ENCODE measurements at regions not wholly inside any gene's neighbourhood (a gene's known extent, or its start where the extent isn't known, plus 50 kb on each side); places are given as distances from the start of the nearest gene placed in this dataset.
"Not testable (repeated sequence)": the region's sequence is repeated elsewhere in the genome, so short reads cannot be mapped to it uniquely, and the experiment has no call there.

DNA sequence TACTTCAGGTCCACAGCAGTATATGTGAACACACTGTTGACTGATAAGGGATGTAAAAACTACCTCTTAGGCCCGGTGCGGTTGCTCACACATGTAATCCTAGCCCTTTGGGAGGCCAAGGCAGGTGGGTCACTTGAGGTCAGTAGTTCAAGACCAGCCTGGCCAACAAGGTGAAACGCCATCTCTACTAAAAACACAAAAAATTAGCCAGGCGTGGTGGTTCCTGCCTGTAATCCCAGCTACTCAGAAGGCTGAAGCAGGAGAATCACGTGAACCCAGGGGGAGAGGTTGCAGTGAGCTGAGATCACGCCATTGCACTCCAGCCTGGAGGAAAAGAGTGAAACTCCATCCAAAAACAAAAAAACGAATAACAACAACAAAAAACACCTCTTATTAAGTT lies 194.6 kb upstream of the KCNMB2 start:
- Histone ChIP-seq H3K27me3 (no peaks in the 10 kb centered on the region), H3K4me1 (peaks cover 8 to 26% (median 14%) of the 10 kb centered on the region in 4 donors), H3K27ac (replicated peaks in 1 of 4) (no peak overlapping the region), H3K36me3 (no peaks in the 10 kb centered on the region), H3K9me3 (no peaks in the 10 kb centered on the region), H3K4me3 (no peak overlapping the region)
- intact Hi-C loops (cut with DNase I): no loop called here
- no peak for DNase-seq (ENCODE audit: extremely low spot score)
- no peak for TF ChIP-seq POLR2AphosphoS5 (IDR thresholded peaks at IDR 0.05)
- TF ChIP-seq, protein P1, sequence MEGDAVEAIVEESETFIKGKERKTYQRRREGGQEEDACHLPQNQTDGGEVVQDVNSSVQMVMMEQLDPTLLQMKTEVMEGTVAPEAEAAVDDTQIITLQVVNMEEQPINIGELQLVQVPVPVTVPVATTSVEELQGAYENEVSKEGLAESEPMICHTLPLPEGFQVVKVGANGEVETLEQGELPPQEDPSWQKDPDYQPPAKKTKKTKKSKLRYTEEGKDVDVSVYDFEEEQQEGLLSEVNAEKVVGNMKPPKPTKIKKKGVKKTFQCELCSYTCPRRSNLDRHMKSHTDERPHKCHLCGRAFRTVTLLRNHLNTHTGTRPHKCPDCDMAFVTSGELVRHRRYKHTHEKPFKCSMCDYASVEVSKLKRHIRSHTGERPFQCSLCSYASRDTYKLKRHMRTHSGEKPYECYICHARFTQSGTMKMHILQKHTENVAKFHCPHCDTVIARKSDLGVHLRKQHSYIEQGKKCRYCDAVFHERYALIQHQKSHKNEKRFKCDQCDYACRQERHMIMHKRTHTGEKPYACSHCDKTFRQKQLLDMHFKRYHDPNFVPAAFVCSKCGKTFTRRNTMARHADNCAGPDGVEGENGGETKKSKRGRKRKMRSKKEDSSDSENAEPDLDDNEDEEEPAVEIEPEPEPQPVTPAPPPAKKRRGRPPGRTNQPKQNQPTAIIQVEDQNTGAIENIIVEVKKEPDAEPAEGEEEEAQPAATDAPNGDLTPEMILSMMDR (IDR thresholded peaks at IDR 0.05): no peak
- no peak for TF ChIP-seq POLR2A (IDR thresholded peaks at IDR 0.05; ENCODE audit: low read depth)
- no peak for TF ChIP-seq EP300 (IDR thresholded peaks at IDR 0.05)
- WGBS: 96% methylated on average over 7 of the region's 7 CpGs

DNA sequence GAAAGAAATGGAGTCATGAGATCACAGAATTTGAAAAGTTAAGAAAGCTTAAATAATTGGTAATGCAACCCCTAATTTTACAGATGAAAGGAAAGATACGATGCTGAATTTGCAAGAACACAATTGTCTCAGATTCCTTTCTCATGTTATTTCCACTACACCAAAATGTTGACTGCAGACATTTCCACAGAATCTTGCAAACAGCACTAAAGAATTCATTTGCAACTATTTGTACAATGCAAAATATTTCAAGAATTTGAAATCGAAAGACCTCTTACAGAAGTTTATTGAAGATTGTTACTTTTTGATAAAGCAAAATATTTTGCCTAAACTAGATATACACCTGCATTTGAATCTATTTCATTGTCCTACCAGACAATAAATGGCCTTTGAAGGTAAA lies 194.1 kb upstream of the KCNMB2 start:
- Histone ChIP-seq H3K27ac (replicated peaks in 1 of 4) (no peak overlapping the region), H3K9me3 (no peaks in the 10 kb centered on the region), H3K27me3 (no peaks in the 10 kb centered on the region), H3K36me3 (no peaks in the 10 kb centered on the region), H3K4me1 (peaks cover 8 to 26% (median 14%) of the 10 kb centered on the region in 4 donors), H3K4me3 (no peak overlapping the region)
- WGBS: 76% methylated on average over 2 of the region's 2 CpGs
- intact Hi-C loops (cut with DNase I): no loop called here
- TF ChIP-seq EP300 (IDR thresholded peaks at IDR 0.05): no peak
- TF ChIP-seq, protein P1 (IDR thresholded peaks at IDR 0.05): no peak
- TF ChIP-seq POLR2A (IDR thresholded peaks at IDR 0.05; ENCODE audit: low read depth): no peak
- TF ChIP-seq POLR2AphosphoS5 (IDR thresholded peaks at IDR 0.05): no peak
- DNase-seq (ENCODE audit: extremely low spot score): no peak

DNA sequence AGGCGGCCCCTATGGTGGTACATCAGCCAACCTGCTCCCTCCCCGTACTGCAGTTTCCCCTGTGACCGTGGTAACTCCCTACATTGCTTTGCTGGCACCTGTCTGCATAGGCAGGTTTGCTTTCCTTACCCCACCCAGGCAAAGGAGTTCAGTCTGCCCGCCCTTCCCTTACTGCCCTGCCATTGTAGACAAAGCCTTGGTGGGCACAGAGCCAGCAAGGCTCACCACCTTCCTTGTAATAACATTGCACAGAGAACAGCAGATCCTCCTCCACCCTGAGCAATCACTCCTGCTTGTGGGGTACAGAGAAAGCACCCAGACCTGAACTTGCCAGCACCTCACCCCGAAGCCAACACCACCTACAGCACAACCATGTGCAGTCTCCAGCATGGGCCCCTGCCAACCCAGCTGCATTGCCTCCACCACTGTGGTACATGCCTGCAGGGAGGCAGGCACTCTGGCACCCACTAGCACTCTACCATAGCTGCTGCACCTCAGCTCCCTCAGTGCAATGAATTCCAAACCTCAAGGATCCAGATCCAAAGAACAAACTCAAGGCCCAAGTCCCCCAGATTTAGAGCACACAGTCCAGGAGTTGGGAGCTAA lies 192.7 kb upstream of the KCNMB2 start:
- no peaks in the 10 kb centered on the region for H3K36me3 ChIP-seq
- no peak overlapping the region for H3K4me3 ChIP-seq
- DNase-seq (ENCODE audit: extremely low spot score): no peak
- TF ChIP-seq POLR2A (IDR thresholded peaks at IDR 0.05; ENCODE audit: low read depth): no peak
- TF ChIP-seq EP300 (IDR thresholded peaks at IDR 0.05): no peak
- TF ChIP-seq POLR2AphosphoS5 (IDR thresholded peaks at IDR 0.05): no peak
- TF ChIP-seq, protein P1 (IDR thresholded peaks at IDR 0.05): no peak
- H3K9me3 ChIP-seq: no peaks in the 10 kb centered on the region
- WGBS: 93% methylated on average over 2 of the region's 5 CpGs
- H3K4me1 ChIP-seq: peaks cover 8 to 26% (median 14%) of the 10 kb centered on the region in 4 donors
- H3K27me3 ChIP-seq: no peaks in the 10 kb centered on the region
- intact Hi-C loops (cut with DNase I): no loop called here
- H3K27ac ChIP-seq (replicated peaks in 1 of 4): no peak overlapping the region

DNA sequence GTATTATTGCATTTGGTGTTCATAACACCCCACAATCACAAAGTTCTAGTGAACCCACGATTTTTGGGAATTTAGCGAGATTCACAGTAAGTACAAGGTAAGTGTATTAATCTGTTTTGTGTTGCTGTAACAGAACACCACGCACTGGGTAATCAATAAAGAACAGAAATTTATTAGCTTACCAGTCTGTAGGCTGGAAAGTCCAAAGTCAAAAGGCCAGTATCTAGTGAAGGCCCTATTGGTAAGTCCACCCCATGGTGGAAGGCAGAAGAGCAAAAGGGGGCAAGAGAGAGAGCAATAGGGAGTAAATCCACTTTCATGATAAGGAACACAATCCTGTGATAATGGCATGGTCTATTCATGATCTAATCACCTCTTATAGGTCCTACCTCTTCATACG lies 190.3 kb upstream of the KCNMB2 start:
- H3K4me3 ChIP-seq: no peak overlapping the region
- DNase-seq (ENCODE audit: extremely low spot score): no peak
- no peaks in the 10 kb centered on the region for H3K27me3 ChIP-seq
- peaks cover 8 to 24% (median 14%) of the 10 kb centered on the region in 4 donors for H3K4me1 ChIP-seq
- intact Hi-C loops (cut with DNase I): no loop called here
- H3K9me3 ChIP-seq: no peaks in the 10 kb centered on the region
- no peak for TF ChIP-seq POLR2AphosphoS5 (IDR thresholded peaks at IDR 0.05)
- TF ChIP-seq, protein P1 (IDR thresholded peaks at IDR 0.05): no peak
- no peak for TF ChIP-seq EP300 (IDR thresholded peaks at IDR 0.05)
- TF ChIP-seq POLR2A (IDR thresholded peaks at IDR 0.05; ENCODE audit: low read depth): no peak
- H3K36me3 ChIP-seq: no peaks in the 10 kb centered on the region
- no peak overlapping the region for H3K27ac ChIP-seq (replicated peaks in 1 of 4)
- WGBS: 98% methylated on average over 4 of the region's 4 CpGs

DNA sequence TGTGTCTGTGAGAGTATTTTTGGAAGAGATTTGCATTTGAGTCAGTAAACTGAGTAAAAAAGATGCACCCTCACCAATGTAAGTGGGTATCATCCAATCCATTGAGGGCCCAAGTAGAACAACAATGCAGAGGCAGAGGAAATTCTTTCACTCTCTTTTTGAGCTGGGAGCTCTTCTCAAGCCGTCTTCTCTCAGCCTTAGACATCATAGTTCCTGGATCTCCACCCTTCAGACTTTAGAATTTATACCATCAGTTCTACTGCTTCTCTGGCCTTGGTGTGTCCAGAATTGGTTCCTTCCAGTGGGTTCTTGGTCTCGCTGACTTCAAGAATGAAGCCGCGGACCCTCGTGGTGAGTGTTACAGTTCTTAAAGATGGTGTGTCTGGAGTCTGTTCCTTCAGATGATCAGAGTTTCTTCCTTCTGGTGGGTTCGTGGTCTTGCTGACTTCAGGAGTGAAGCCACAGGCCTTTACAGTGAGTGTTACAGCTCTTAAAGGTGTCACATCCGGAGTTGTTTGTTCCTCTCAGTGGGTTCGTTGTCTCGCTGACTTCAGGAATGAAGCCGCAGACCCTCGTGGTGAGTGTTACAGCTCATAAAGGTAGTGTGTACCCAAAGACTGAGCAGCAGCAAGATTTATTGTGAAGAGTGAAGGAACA lies 187.5 kb upstream of the KCNMB2 start:
- intact Hi-C loops (cut with DNase I); H3K9me3 ChIP-seq; H3K36me3 ChIP-seq; H3K27me3 ChIP-seq; DNase-seq (ENCODE audit: extremely low spot score); H3K27ac ChIP-seq (replicated peaks in 1 of 4); H3K4me3 ChIP-seq: not testable (repeated sequence)
- peaks cover 10 to 14% (median 11%) of the 10 kb centered on the region in 4 donors for H3K4me1 ChIP-seq
- WGBS: over 99% methylated on average over 11 of the region's 11 CpGs

DNA sequence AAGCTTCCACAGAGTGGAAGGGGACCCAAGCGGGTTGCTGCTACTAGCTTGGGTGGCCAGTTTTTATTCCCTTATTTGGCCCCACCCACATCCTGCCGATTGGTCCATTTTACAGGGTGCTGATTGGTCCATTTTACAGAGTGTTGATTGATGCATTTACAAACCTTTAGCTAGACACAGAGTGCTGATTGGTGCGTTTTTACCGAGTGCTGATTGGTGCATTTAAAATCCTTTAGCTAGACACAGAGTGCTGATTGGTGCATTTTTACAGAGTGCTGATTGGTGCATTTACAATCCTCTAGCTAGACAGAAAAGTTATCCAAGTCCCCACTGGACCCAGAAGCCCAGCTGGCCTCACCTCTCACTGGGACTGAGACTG lies 187.0 kb upstream of the KCNMB2 start:
- H3K9me3 ChIP-seq; DNase-seq (ENCODE audit: extremely low spot score); H3K4me3 ChIP-seq; H3K27me3 ChIP-seq; intact Hi-C loops (cut with DNase I); H3K27ac ChIP-seq (replicated peaks in 1 of 4); H3K36me3 ChIP-seq: not testable (repeated sequence)
- WGBS: 100% methylated on average over 4 of the region's 4 CpGs
- peaks cover 10 to 14% (median 11%) of the 10 kb centered on the region in 4 donors for H3K4me1 ChIP-seq
